HG03571 (cell line): ENCODE measurements at regions not wholly inside any gene's neighbourhood (a gene's known extent, or its start where the extent isn't known, plus 50 kb on each side); places are given as distances from the start of the nearest gene placed in this dataset.
"Not testable (repeated sequence)": the region's sequence is repeated elsewhere in the genome, so short reads cannot be mapped to it uniquely, and the experiment has no call there.

Source experiments
- ATAC-seq: cut with Tn5 transposase; IDR thresholded peaks from one replicate; pipeline ENCODE4 v1.9.1; 2021; ENCODE audit not compliant: unreplicated experiment

- ATAC-seq = not testable (repeated sequence)
Observed at GRCh38 chr15:30688684-30689083, 62.8 kb downstream of the ARHGAP11B start.

GRCh38 chr15:30690153-30690552 lies 64.2 kb downstream of the ARHGAP11B start:
- not testable (repeated sequence) for ATAC-seq

GRCh38 chr15:30695811-30696210 lies 69.9 kb downstream of the ARHGAP11B start:
- not testable (repeated sequence) for ATAC-seq

GRCh38 chr15:30696439-30697314 lies 70.7 kb downstream of the ARHGAP11B start:
- peak; percentile 65 for ATAC-seq

GRCh38 chr15:30697315-30697685 lies 71.4 kb downstream of the ARHGAP11B start:
- peak; percentile 54 for ATAC-seq

- ATAC-seq = not testable (repeated sequence)
Observed at GRCh38 chr15:30700006-30700597, 74.2 kb downstream of the ARHGAP11B start.

GRCh38 chr15:30707976-30708685 lies 82.2 kb downstream of the ARHGAP11B start:
- ATAC-seq = not testable (repeated sequence)

- not testable (repeated sequence) for ATAC-seq
Observed at GRCh38 chr15:30708809-30709208, 82.9 kb downstream of the ARHGAP11B start.

- ATAC-seq = not testable (repeated sequence)
Observed at GRCh38 chr15:30718038-30718643, 92.2 kb downstream of the ARHGAP11B start.

GRCh38 chr15:30719363-30719762 lies 93.4 kb downstream of the ARHGAP11B start:
- not testable (repeated sequence) for ATAC-seq

- ATAC-seq = not testable (repeated sequence)
Observed at GRCh38 chr15:30720825-30721224, 94.9 kb downstream of the ARHGAP11B start.

GRCh38 chr15:30721529-30721928 lies 95.6 kb downstream of the ARHGAP11B start:
- not testable (repeated sequence) for ATAC-seq

- not testable (repeated sequence) for ATAC-seq
Observed at GRCh38 chr15:30723540-30724175, 97.7 kb downstream of the ARHGAP11B start.

- ATAC-seq = not testable (repeated sequence)
Observed at GRCh38 chr15:30729880-30730590, 104.1 kb downstream of the ARHGAP11B start.

GRCh38 chr15:30730633-30731032 lies 104.7 kb downstream of the ARHGAP11B start:
- not testable (repeated sequence) for ATAC-seq

- ATAC-seq = not testable (repeated sequence)
Observed at GRCh38 chr15:30732100-30732499, 106.2 kb downstream of the ARHGAP11B start.

- ATAC-seq = not testable (repeated sequence)
Observed at GRCh38 chr15:30735884-30736564, 110.1 kb downstream of the ARHGAP11B start.

GRCh38 chr15:30742796-30743195 lies 116.9 kb downstream of the ARHGAP11B start:
- not testable (repeated sequence) for ATAC-seq

GRCh38 chr15:30749048-30749447 lies 123.1 kb downstream of the ARHGAP11B start:
- not testable (repeated sequence) for ATAC-seq
